ENCODE measurements at regions not wholly inside any gene's neighbourhood (a gene's known extent, or its start where the extent isn't known, plus 50 kb on each side); places are given as distances from the start of the nearest gene placed in this dataset.

GRCh38 chr10:33749790-33750189 is 415.3 kb upstream of the NRP1 start:
- DNase-seq (ENCODE audit: low read depth), result no peak
- H3K4me3 ChIP-seq (ENCODE audit: control insufficient read depth, low read depth, low read length), result no peak overlapping the region
- TF ChIP-seq CTCF (IDR thresholded peaks at IDR 0.05; ENCODE audit: control insufficient read depth, insufficient read depth, low read depth, low read length, missing control alignments), result no peak

- no peak overlapping the region for H3K4me3 ChIP-seq (ENCODE audit: control insufficient read depth, low read depth, low read length)
- DNase-seq (ENCODE audit: low read depth), result no peak
- no peak for TF ChIP-seq CTCF (IDR thresholded peaks at IDR 0.05; ENCODE audit: control insufficient read depth, insufficient read depth, low read depth, low read length, missing control alignments)
Measured at GRCh38 chr10:33749067-33749735, 414.7 kb upstream of the NRP1 start.

GRCh38 chr10:33746836-33747268 is 412.4 kb upstream of the NRP1 start:
- no peak for TF ChIP-seq CTCF (IDR thresholded peaks at IDR 0.05; ENCODE audit: control insufficient read depth, insufficient read depth, low read depth, low read length, missing control alignments)
- H3K4me3 ChIP-seq (ENCODE audit: control insufficient read depth, low read depth, low read length), result no peak overlapping the region
- no peak for DNase-seq (ENCODE audit: low read depth)

GRCh38 chr10:33746186-33746585 is 411.7 kb upstream of the NRP1 start:
- H3K4me3 ChIP-seq (ENCODE audit: control insufficient read depth, low read depth, low read length), result no peak overlapping the region
- TF ChIP-seq CTCF (IDR thresholded peaks at IDR 0.05; ENCODE audit: control insufficient read depth, insufficient read depth, low read depth, low read length, missing control alignments), result no peak
- no peak for DNase-seq (ENCODE audit: low read depth)

GRCh38 chr10:33743429-33743857 is 409.0 kb upstream of the NRP1 start:
- no peak for TF ChIP-seq CTCF (IDR thresholded peaks at IDR 0.05; ENCODE audit: control insufficient read depth, insufficient read depth, low read depth, low read length, missing control alignments)
- H3K4me3 ChIP-seq (ENCODE audit: control insufficient read depth, low read depth, low read length), result no peak overlapping the region
- no peak for DNase-seq (ENCODE audit: low read depth)

- TF ChIP-seq CTCF (IDR thresholded peaks at IDR 0.05; ENCODE audit: control insufficient read depth, insufficient read depth, low read depth, low read length, missing control alignments), result no peak
- DNase-seq (ENCODE audit: low read depth), result no peak
- no peak overlapping the region for H3K4me3 ChIP-seq (ENCODE audit: control insufficient read depth, low read depth, low read length)
Measured at GRCh38 chr10:33739031-33739430, 404.6 kb upstream of the NRP1 start.

All from AG09309 (cell line).